ENCODE measurements at regions not wholly inside any gene's neighbourhood (a gene's known extent, or its start where the extent isn't known, plus 50 kb on each side); places are given as distances from the start of the nearest gene placed in this dataset.

- TF ChIP-seq CTCF (IDR thresholded peaks at IDR 0.05; ENCODE audit: low read length) (no peak), EZH2 (IDR thresholded peaks at IDR 0.05; ENCODE audit: borderline replicate concordance, low read length) (no peak)
- Histone ChIP-seq H3F3A (ENCODE audit: insufficient read depth, low read length) (no peaks in the 10 kb centered on the region), H3K9me2 (ENCODE audit: low read depth, low read length) (no peaks in the 10 kb centered on the region), H3K4me2 (ENCODE audit: low read length) (no peak overlapping the region), H3K79me2 (ENCODE audit: insufficient read depth, low read length) (no peaks in the 10 kb centered on the region), H3K36me3 (ENCODE audit: insufficient read depth, low read length) (no peaks in the 10 kb centered on the region), H3K9me3 (ENCODE audit: low read length) (no peaks in the 10 kb centered on the region), H3K4me3 (ENCODE audit: low read depth, low read length, poor library complexity, severe bottlenecking) (no peak overlapping the region), H3K27ac (ENCODE audit: low read depth, low read length, poor library complexity, severe bottlenecking) (no peak overlapping the region), H3K27me3 (ENCODE audit: insufficient read depth, low read length) (no peaks in the 10 kb centered on the region), H3K4me1 (ENCODE audit: insufficient read depth, low read length, severe bottlenecking) (no peaks in the 10 kb centered on the region), H2AFZ (ENCODE audit: low read length) (no peak overlapping the region), H4K20me1 (ENCODE audit: insufficient read depth, low read length) (no peaks in the 10 kb centered on the region), H3K9ac (ENCODE audit: low read length) (no peak overlapping the region)
These were observed 210.6 kb upstream of the AGAP1 start for GRCh38 chr2:235283246-235283645.

GRCh38 chr2:235286622-235287374, 207.0 kb upstream of the AGAP1 start:
- Histone ChIP-seq H3K4me1 (ENCODE audit: insufficient read depth, low read length, severe bottlenecking) (no peaks in the 10 kb centered on the region), H3K9ac (ENCODE audit: low read length) (no peak overlapping the region), H3K9me2 (ENCODE audit: low read depth, low read length) (no peaks in the 10 kb centered on the region), H4K20me1 (ENCODE audit: insufficient read depth, low read length) (no peaks in the 10 kb centered on the region), H3K4me2 (ENCODE audit: low read length) (no peak overlapping the region), H3K9me3 (ENCODE audit: low read length) (no peaks in the 10 kb centered on the region), H3K27ac (ENCODE audit: low read depth, low read length, poor library complexity, severe bottlenecking) (no peak overlapping the region), H3K36me3 (ENCODE audit: insufficient read depth, low read length) (no peaks in the 10 kb centered on the region), H2AFZ (ENCODE audit: low read length) (no peak overlapping the region), H3K4me3 (ENCODE audit: low read depth, low read length, poor library complexity, severe bottlenecking) (no peak overlapping the region), H3K27me3 (ENCODE audit: insufficient read depth, low read length) (no peaks in the 10 kb centered on the region), H3F3A (ENCODE audit: insufficient read depth, low read length) (no peaks in the 10 kb centered on the region), H3K79me2 (ENCODE audit: insufficient read depth, low read length) (no peaks in the 10 kb centered on the region)
- TF ChIP-seq EZH2 (IDR thresholded peaks at IDR 0.05; ENCODE audit: borderline replicate concordance, low read length) (no peak), CTCF (IDR thresholded peaks at IDR 0.05; ENCODE audit: low read length) (no peak)

- no peaks in the 10 kb centered on the region for H3K36me3 ChIP-seq (ENCODE audit: insufficient read depth, low read length)
- H3K4me3 ChIP-seq (ENCODE audit: low read depth, low read length, poor library complexity, severe bottlenecking): no peak overlapping the region
- H3K79me2 ChIP-seq (ENCODE audit: insufficient read depth, low read length): no peaks in the 10 kb centered on the region
- no peak overlapping the region for H3K27ac ChIP-seq (ENCODE audit: low read depth, low read length, poor library complexity, severe bottlenecking)
- TF ChIP-seq CTCF (IDR thresholded peaks at IDR 0.05; ENCODE audit: low read length) (no peak), EZH2 (IDR thresholded peaks at IDR 0.05; ENCODE audit: borderline replicate concordance, low read length) (no peak)
- H3K9me2 ChIP-seq (ENCODE audit: low read depth, low read length): no peaks in the 10 kb centered on the region
- no peak overlapping the region for H3K4me2 ChIP-seq (ENCODE audit: low read length)
- H2AFZ ChIP-seq (ENCODE audit: low read length): no peak overlapping the region
- no peaks in the 10 kb centered on the region for H3K27me3 ChIP-seq (ENCODE audit: insufficient read depth, low read length)
- H3K9ac ChIP-seq (ENCODE audit: low read length): no peak overlapping the region
- H3F3A ChIP-seq (ENCODE audit: insufficient read depth, low read length): no peaks in the 10 kb centered on the region
- H4K20me1 ChIP-seq (ENCODE audit: insufficient read depth, low read length): no peaks in the 10 kb centered on the region
- H3K4me1 ChIP-seq (ENCODE audit: insufficient read depth, low read length, severe bottlenecking): no peaks in the 10 kb centered on the region
- no peaks in the 10 kb centered on the region for H3K9me3 ChIP-seq (ENCODE audit: low read length)
These were observed 206.5 kb upstream of the AGAP1 start for GRCh38 chr2:235287375-235287733.
